ENCODE measurements at regions not wholly inside any gene's neighbourhood (a gene's known extent, or its start where the extent isn't known, plus 50 kb on each side); places are given as distances from the start of the nearest gene placed in this dataset.

- TF ChIP-seq POLR2A (IDR thresholded peaks at IDR 0.05; ENCODE audit: low read depth, low read length) (no peak), POLR2AphosphoS5 (IDR thresholded peaks at IDR 0.05; ENCODE audit: low read depth, low read length) (no peak)
Measured at GRCh38 chr7:125085084-125085483, 155.5 kb upstream of the POT1 start.
